ENCODE measurements at regions not wholly inside any gene's neighbourhood (a gene's known extent, or its start where the extent isn't known, plus 50 kb on each side); places are given as distances from the start of the nearest gene placed in this dataset.

- TF ChIP-seq CTCF (IDR thresholded peaks at IDR 0.05; ENCODE audit: insufficient read depth, low read length, poor library complexity, severe bottlenecking): no peak
- TF ChIP-seq EZH2phosphoT487 (conservative IDR thresholded peaks at IDR 0.05; ENCODE audit: low read length): no peak
These were observed 495.0 kb downstream of the DMAC1 start for GRCh38 chr9:7304627-7304995.

Measured in SU-DHL-6 (cell line).